Mucosa of descending colon (tissue), 3 donors: ENCODE measurements at regions not wholly inside any gene's neighbourhood (a gene's known extent, or its start where the extent isn't known, plus 50 kb on each side); places are given as distances from the start of the nearest gene placed in this dataset.

Source experiments
- ATAC-seq: fragments of 200-7000 bp; cut with Tn5 transposase; one replicate; pipeline ENCODE4 v1.9.1; 2020; ENCODE audit warnings: mild to moderate bottlenecking, moderate library complexity
- DNase-seq, 3 donors: peaks; one replicate each; pipeline ENCODE4 v3.0.0-alpha.2; 2020
- H3K36me3 ChIP-seq: fragments of 200-600 bp; one replicate; pipeline ENCODE4 v1.8.0; 2021; ENCODE audit warnings: low read depth, mild to moderate bottlenecking
- H3K4me1 ChIP-seq: fragments of 200-600 bp; one replicate; pipeline ENCODE4 v1.8.0; 2021; ENCODE audit warnings: low read depth, mild to moderate bottlenecking
- H3K4me3 ChIP-seq: fragments of 200-600 bp; one replicate; pipeline ENCODE4 v1.8.0; 2021; ENCODE audit warnings: mild to moderate bottlenecking
- H3K9me3 ChIP-seq: fragments of 200-600 bp; one replicate; pipeline ENCODE4 v1.8.0; 2021; ENCODE audit warnings: mild to moderate bottlenecking
- intact Hi-C, 2 donors: fragments of 100-400 bp; cut with DNase I in 1 of 2; cut with micrococcal nuclease in 1 of 2; formaldehyde crosslinking; loops; one replicate each; pipeline versions ENCODE4 v1.11.0 to v1.11.1; 2022; cut with DNase I, micrococcal nuclease
- TF ChIP-seq, protein P1 (sequence below): fragments of 200-600 bp; IDR thresholded peaks from one replicate; pipeline ENCODE4 v1.8.0; 2022; ENCODE audit warnings: antibody characterized with exemption, mild to moderate bottlenecking
- donor health status: DM: no; HTN: no; CAD: no; lungs with moderate emphysema.
- donor health status: DM: no; HTN: no; CAD: no.
- donor health status: DM: no; HTN: yes; CAD: no.

DNA sequence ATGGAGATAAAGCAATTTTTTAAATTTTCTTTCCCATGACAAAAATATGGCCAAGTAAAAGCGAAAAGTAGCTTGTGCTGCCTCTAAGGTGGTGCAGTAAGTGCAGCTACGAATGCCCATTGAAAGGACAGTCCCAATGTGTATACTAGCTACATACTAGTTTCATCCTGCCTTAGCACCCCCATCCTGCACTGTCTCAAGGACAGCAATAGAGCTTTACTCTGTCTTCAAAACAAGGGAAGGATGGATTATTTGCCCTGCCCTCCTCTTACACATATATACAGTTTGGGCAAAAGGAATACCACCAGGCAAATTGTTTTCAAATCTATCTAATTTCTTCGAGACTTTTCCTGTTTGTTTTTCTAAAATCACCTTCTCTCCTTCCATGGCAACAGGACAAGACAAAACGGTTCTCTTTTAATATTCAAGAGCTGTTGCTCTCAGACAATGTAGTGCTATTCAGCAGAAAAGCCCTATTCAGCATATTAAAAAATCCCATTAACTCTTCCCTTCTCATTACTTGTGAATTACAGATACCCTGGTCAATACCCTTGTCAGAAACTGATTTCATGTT lies 75.1 kb upstream of the SLC7A11 start:
- ATAC-seq = no peak
- no peak for DNase-seq
- Histone ChIP-seq H3K36me3 (no peaks in the 10 kb centered on the region), H3K9me3 (no peaks in the 10 kb centered on the region), H3K4me1 (no peaks in the 10 kb centered on the region), H3K4me3 (no peak overlapping the region)
- TF ChIP-seq, protein P1, sequence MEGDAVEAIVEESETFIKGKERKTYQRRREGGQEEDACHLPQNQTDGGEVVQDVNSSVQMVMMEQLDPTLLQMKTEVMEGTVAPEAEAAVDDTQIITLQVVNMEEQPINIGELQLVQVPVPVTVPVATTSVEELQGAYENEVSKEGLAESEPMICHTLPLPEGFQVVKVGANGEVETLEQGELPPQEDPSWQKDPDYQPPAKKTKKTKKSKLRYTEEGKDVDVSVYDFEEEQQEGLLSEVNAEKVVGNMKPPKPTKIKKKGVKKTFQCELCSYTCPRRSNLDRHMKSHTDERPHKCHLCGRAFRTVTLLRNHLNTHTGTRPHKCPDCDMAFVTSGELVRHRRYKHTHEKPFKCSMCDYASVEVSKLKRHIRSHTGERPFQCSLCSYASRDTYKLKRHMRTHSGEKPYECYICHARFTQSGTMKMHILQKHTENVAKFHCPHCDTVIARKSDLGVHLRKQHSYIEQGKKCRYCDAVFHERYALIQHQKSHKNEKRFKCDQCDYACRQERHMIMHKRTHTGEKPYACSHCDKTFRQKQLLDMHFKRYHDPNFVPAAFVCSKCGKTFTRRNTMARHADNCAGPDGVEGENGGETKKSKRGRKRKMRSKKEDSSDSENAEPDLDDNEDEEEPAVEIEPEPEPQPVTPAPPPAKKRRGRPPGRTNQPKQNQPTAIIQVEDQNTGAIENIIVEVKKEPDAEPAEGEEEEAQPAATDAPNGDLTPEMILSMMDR = no peak
- intact Hi-C loops = no loop called here

DNA sequence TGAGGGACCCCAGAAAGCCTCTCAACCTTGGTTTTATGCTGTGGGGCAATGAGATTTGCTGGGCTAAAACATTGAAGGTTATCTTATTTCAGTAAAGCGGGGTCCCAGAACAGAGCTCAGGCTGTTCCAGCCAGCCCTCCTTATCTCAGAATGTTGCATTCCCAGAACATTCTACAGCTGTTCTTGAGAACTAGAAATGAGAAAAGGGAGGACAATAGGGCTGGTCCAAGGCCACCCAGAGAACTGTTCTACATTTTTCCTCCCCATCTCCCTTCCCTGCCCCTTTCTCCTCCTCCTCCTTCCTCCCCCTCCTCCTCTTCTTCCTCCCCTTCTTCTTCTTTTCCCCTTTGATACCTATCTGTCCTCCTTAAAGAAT lies 70.4 kb upstream of the SLC7A11 start:
- Histone ChIP-seq H3K4me1 (no peaks in the 10 kb centered on the region), H3K36me3 (no peaks in the 10 kb centered on the region), H3K4me3 (no peak overlapping the region), H3K9me3 (no peaks in the 10 kb centered on the region)
- ATAC-seq = no peak
- intact Hi-C loops = no loop called here
- TF ChIP-seq, protein P1 = no peak
- no peak for DNase-seq

DNA sequence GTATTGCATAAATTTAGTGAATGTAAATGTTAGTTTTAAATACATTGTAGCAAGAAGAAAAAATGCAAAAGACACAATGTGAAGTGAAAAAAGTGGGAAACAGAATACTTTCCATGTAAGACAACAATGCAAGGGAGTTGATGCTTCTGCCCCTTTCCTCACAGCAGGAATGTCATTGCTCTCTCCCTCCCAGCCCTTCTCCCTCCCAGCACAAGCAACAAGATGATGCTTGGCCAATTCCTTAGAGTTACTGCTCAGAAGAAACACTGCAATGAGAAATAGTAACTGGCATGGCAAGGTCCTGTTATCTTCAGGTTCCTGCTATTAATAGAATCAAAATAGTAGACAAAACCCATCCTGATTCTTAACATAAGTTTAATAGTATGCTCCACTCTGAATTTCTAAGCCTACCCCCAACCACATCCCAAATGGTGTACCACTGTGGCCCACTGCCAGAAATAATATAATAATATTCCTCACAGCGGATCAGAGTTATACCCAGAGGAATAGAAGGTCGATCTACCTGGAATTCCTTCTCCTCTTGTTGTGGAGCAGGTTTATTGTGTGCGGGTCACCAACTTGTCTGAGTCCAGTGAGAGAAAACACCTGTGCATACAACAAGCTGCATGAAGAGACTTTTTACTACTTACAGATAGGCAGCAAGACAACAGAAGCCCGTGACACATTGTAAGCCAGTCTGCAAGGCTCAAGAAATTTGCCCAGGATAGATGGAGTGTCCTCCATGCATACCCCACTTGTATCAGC lies 69.8 kb upstream of the SLC7A11 start:
- intact Hi-C loops = no loop called here
- Histone ChIP-seq H3K4me1 (no peaks in the 10 kb centered on the region), H3K9me3 (no peaks in the 10 kb centered on the region), H3K4me3 (no peak overlapping the region), H3K36me3 (no peaks in the 10 kb centered on the region)
- TF ChIP-seq, protein P1 = no peak
- DNase-seq (no peak), ATAC-seq (no peak)

DNA sequence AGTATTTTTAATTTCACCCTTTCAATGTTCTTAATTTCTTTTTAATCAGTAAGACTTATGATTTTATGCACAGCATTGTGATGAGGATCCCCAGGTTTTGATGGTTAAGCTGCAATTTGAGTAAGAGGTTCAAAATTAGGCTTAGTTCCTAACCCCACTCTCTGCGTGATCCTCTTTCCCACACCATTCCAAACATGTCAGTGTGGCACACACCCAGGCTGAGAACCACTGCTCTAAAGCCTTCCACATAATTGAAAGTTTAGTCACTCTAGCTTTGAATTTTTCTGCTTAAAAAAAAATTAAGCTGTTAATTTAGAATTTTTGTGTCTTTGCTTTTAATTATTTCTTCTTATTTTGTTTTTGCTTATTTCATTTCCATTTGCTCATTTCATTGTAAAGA lies 68.8 kb upstream of the SLC7A11 start:
- Histone ChIP-seq H3K4me1 (no peaks in the 10 kb centered on the region), H3K4me3 (no peak overlapping the region), H3K36me3 (no peaks in the 10 kb centered on the region), H3K9me3 (no peaks in the 10 kb centered on the region)
- ATAC-seq (no peak), DNase-seq (no peak)
- TF ChIP-seq, protein P1 = no peak
- intact Hi-C loops = no loop called here

DNA sequence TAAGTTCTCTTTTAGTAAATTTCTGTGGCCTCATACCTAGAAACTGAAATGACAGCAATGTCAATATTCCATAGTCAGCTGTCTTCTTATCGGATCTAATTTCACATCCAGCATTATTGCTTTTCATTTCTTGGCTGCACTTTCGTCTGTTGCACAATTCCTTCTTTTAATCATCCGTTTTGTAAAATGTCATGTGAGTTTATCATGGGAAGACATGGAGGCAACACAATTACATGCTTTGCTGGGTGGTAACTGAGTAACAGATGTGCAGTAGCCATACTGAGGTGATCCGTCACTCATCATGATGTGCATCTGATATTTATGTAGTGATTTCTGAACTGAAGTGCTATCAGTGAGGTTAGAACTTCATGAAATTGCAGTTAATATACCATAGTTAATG lies 68.3 kb upstream of the SLC7A11 start:
- DNase-seq = no peak

More for the DNA sequence above, 68.3 kb upstream of the SLC7A11 start:
- ATAC-seq = no peak
- Histone ChIP-seq H3K4me1 (no peaks in the 10 kb centered on the region), H3K36me3 (no peaks in the 10 kb centered on the region), H3K4me3 (no peak overlapping the region), H3K9me3 (no peaks in the 10 kb centered on the region)
- intact Hi-C loops = no loop called here
- TF ChIP-seq, protein P1 = no peak
